ENCODE measurements at regions not wholly inside any gene's neighbourhood (a gene's known extent, or its start where the extent isn't known, plus 50 kb on each side); places are given as distances from the start of the nearest gene placed in this dataset.

DNA sequence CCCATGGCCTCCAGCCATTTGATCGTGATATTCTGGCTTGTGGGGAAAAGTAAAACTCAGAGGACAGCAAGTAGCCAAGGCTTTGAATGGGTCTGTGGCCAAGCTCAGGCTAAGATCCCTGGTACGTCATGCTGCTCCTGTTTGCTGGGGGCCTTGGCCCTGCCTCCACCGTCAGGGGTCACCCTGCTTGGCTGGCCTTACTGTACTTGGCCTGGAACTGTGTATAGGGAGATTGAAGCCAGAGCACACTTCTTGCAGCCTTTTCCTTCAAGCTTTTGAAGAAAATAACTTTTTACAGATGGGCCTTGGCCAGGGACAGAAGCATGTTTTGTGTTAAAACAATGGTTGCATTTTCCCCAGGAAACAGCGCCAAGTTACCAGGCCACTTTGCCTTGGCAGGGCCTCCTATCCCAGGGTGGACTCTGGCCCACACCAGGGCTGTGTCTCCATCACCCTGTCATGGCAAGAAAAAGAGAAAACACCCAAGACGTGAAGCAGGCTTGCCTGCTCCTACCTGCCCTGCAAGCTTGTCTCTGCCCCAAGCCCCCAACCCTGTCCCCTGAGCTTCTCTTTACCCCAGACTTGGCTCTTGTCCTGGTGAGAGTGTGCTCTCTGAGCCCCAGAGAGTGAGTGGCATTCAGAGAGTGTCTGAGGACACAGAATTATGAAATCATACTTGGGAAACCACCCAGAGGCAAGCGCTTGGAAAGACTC is 286.9 kb downstream of the GADD45G start:
- TF ChIP-seq TAF1 (IDR thresholded peaks at IDR 0.05; ENCODE audit: low read depth), result no peak
- TF ChIP-seq, protein P1, sequence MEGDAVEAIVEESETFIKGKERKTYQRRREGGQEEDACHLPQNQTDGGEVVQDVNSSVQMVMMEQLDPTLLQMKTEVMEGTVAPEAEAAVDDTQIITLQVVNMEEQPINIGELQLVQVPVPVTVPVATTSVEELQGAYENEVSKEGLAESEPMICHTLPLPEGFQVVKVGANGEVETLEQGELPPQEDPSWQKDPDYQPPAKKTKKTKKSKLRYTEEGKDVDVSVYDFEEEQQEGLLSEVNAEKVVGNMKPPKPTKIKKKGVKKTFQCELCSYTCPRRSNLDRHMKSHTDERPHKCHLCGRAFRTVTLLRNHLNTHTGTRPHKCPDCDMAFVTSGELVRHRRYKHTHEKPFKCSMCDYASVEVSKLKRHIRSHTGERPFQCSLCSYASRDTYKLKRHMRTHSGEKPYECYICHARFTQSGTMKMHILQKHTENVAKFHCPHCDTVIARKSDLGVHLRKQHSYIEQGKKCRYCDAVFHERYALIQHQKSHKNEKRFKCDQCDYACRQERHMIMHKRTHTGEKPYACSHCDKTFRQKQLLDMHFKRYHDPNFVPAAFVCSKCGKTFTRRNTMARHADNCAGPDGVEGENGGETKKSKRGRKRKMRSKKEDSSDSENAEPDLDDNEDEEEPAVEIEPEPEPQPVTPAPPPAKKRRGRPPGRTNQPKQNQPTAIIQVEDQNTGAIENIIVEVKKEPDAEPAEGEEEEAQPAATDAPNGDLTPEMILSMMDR (IDR thresholded peaks at IDR 0.05; ENCODE audit: poor library complexity, severe bottlenecking), result no peak
- TF ChIP-seq RAD21 (conservative IDR thresholded peaks at IDR 0.05), result no peak
- TF ChIP-seq EP300 (conservative IDR thresholded peaks at IDR 0.05; ENCODE audit: poor library complexity, severe bottlenecking), result no peak
- no peak for TF ChIP-seq EZH2 (IDR thresholded peaks at IDR 0.05; ENCODE audit: borderline replicate concordance, insufficient read depth, low read length, poor library complexity, severe bottlenecking)
- TF ChIP-seq, protein P2, sequence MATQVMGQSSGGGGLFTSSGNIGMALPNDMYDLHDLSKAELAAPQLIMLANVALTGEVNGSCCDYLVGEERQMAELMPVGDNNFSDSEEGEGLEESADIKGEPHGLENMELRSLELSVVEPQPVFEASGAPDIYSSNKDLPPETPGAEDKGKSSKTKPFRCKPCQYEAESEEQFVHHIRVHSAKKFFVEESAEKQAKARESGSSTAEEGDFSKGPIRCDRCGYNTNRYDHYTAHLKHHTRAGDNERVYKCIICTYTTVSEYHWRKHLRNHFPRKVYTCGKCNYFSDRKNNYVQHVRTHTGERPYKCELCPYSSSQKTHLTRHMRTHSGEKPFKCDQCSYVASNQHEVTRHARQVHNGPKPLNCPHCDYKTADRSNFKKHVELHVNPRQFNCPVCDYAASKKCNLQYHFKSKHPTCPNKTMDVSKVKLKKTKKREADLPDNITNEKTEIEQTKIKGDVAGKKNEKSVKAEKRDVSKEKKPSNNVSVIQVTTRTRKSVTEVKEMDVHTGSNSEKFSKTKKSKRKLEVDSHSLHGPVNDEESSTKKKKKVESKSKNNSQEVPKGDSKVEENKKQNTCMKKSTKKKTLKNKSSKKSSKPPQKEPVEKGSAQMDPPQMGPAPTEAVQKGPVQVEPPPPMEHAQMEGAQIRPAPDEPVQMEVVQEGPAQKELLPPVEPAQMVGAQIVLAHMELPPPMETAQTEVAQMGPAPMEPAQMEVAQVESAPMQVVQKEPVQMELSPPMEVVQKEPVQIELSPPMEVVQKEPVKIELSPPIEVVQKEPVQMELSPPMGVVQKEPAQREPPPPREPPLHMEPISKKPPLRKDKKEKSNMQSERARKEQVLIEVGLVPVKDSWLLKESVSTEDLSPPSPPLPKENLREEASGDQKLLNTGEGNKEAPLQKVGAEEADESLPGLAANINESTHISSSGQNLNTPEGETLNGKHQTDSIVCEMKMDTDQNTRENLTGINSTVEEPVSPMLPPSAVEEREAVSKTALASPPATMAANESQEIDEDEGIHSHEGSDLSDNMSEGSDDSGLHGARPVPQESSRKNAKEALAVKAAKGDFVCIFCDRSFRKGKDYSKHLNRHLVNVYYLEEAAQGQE (IDR thresholded peaks at IDR 0.05; ENCODE audit: borderline replicate concordance), result no peak
- no peak for TF ChIP-seq POLR2AphosphoS5 (IDR thresholded peaks at IDR 0.05)
